ENCODE measurements at regions not wholly inside any gene's neighbourhood (a gene's known extent, or its start where the extent isn't known, plus 50 kb on each side); places are given as distances from the start of the nearest gene placed in this dataset.

DNA sequence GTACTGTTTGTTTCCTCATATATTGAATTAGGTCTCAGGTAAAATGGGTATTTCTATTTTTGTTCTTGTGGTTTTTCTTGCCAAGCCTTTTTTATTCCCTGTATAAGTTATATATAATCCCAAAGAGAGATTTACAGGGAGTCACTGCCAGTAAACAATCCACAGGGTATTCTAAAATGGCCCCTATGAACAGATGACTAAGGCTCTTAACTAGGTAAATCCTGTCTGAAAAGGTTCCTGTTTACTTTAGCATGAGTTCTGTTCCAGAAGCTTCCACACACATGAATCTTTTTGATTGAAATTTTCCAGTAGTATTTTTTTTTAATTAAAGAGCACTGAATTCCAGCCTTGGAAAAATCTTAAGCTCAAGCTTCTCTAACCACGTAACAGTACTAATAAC, 552.8 kb upstream of the CCDC179 start:
- Mint-ChIP-seq H3K4me1 (no peaks in the 10 kb centered on the region), H3K27ac (no peak overlapping the region), H3K27me3 (ENCODE audit: low read depth, poor library complexity) (no peaks in the 10 kb centered on the region), H3K4me3 (no peak overlapping the region), H3K36me3 (ENCODE audit: low read depth) (no peaks in the 10 kb centered on the region), H3K9me3 (peaks cover 41% of the 10 kb centered on the region)
- TF ChIP-seq, protein P1, sequence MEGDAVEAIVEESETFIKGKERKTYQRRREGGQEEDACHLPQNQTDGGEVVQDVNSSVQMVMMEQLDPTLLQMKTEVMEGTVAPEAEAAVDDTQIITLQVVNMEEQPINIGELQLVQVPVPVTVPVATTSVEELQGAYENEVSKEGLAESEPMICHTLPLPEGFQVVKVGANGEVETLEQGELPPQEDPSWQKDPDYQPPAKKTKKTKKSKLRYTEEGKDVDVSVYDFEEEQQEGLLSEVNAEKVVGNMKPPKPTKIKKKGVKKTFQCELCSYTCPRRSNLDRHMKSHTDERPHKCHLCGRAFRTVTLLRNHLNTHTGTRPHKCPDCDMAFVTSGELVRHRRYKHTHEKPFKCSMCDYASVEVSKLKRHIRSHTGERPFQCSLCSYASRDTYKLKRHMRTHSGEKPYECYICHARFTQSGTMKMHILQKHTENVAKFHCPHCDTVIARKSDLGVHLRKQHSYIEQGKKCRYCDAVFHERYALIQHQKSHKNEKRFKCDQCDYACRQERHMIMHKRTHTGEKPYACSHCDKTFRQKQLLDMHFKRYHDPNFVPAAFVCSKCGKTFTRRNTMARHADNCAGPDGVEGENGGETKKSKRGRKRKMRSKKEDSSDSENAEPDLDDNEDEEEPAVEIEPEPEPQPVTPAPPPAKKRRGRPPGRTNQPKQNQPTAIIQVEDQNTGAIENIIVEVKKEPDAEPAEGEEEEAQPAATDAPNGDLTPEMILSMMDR (IDR thresholded peaks at IDR 0.05), result no peak
- no peak for DNase-seq

DNA sequence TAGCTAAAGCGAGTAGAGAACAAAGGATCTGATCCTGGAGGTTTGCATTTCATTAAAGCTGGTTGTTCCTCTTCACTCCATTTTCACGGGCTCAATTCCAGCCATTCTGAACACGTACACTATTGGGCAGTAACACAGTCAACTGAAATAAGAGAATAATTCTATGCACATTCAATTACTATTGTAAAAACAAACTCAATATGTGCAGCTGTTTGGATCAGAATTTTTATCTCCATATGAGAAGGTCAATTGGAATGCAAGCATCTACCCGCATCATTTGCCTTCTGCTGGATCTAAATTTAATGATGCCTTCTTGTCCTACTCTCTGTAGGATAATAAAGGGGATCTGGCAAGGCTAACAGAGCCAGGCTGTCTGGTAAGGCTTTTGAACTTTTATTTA, 562.8 kb upstream of the CCDC179 start:
- Mint-ChIP-seq H3K4me3 (no peak overlapping the region), H3K36me3 (ENCODE audit: low read depth) (no peaks in the 10 kb centered on the region), H3K4me1 (no peaks in the 10 kb centered on the region), H3K9me3 (no peaks in the 10 kb centered on the region), H3K27ac (no peak overlapping the region), H3K27me3 (ENCODE audit: low read depth, poor library complexity) (no peaks in the 10 kb centered on the region)
- TF ChIP-seq, protein P1 (IDR thresholded peaks at IDR 0.05), result no peak
- no peak for DNase-seq

DNA sequence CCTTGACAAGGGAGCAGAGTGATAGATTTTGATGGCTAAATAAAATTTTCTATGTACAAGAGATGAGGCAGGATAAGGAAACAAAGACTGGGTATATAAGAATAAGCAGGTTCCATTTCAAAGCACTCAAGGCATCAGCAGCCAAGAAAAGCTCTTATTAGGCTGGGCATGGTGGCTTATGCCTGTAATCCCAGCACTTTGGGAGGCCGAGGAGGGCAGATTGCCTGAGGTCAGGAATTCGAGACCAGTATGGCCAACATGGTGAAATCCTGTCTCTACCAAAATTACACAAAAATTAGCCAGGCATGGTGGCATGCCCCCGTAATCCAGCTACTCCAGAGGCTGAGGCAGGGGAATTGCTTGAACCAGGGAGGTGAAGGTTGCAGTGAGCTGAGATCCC, 563.4 kb upstream of the CCDC179 start:
- TF ChIP-seq, protein P1 (IDR thresholded peaks at IDR 0.05), result no peak
- Mint-ChIP-seq H3K36me3 (ENCODE audit: low read depth) (no peaks in the 10 kb centered on the region), H3K9me3 (no peaks in the 10 kb centered on the region), H3K4me3 (no peak overlapping the region), H3K27ac (no peak overlapping the region), H3K4me1 (no peaks in the 10 kb centered on the region), H3K27me3 (ENCODE audit: low read depth, poor library complexity) (no peaks in the 10 kb centered on the region)
- DNase-seq, result no peak

DNA sequence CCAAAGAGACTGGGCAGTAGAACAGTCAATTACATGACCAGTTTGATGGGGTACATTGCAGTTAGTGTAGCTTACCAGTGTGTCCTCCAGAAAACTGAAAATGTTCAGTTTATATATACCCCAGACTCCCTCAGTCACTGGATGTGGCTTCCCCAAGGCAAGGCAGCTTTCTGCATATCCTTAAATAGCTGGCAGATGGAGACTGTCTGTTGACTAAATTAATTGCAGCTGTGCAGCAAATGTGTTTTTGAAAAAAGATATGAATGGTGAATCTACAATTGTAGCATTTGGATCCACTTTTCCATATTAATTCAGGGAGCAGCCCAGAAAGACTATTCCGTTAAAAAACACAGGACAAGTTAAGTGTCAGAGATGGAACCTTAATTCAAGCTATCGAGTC, 565.1 kb upstream of the CCDC179 start:
- TF ChIP-seq, protein P1 (IDR thresholded peaks at IDR 0.05), result no peak
- H3K9me3 Mint-ChIP-seq, result no peaks in the 10 kb centered on the region
- no peaks in the 10 kb centered on the region for H3K27me3 Mint-ChIP-seq (ENCODE audit: low read depth, poor library complexity)
- no peaks in the 10 kb centered on the region for H3K36me3 Mint-ChIP-seq (ENCODE audit: low read depth)
- H3K4me3 Mint-ChIP-seq, result no peak overlapping the region
- no peaks in the 10 kb centered on the region for H3K4me1 Mint-ChIP-seq
- no peak overlapping the region for H3K27ac Mint-ChIP-seq
- no peak for DNase-seq

DNA sequence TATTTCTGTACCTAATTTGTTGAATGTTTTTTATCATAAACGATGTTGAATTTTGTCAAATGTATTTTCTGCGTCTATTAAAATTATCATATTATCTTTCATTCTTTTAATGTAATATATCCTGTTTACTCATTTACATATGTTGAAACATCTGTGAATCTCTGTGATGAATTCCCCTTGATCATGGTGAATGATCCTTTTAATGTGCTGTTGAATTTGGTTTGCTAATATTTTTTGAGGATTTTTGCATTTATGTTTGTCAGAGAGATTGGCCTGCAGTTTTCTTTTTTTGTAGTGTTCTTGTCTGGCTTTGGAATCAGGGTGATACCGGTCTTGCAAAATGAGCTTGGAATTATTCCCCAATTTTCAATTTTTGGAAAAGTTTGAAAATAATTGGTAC, 569.3 kb upstream of the CCDC179 start:
- no peak for DNase-seq
- Mint-ChIP-seq H3K27me3 (ENCODE audit: low read depth, poor library complexity) (no peaks in the 10 kb centered on the region), H3K9me3 (peaks cover 4% of the 10 kb centered on the region), H3K4me3 (no peak overlapping the region), H3K4me1 (no peaks in the 10 kb centered on the region), H3K27ac (no peak overlapping the region), H3K36me3 (ENCODE audit: low read depth) (no peaks in the 10 kb centered on the region)
- TF ChIP-seq, protein P1 (IDR thresholded peaks at IDR 0.05), result no peak

DNA sequence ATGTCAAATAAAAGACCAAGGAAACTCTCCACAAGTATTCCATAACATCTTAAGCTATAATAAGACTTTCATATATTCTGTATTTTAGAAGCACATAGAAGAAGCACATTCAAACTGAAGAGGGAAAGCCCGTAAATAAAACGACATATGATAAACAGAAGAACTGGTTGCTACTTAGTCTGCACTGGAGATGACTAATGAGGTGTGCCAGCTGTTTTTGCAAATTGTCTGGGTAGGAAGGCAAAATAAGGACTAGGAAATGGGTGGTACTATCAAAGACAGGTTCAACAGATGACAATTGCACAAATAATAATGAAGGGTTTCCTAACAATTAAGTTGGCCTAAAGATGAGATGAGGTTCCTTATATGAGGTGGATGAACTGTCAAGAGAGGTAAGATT, 593.2 kb upstream of the CCDC179 start:
- DNase-seq, result no peak
- no peaks in the 10 kb centered on the region for H3K36me3 Mint-ChIP-seq (ENCODE audit: low read depth)
- no peak overlapping the region for H3K4me3 Mint-ChIP-seq
- TF ChIP-seq, protein P1 (IDR thresholded peaks at IDR 0.05), result no peak
- H3K4me1 Mint-ChIP-seq, result no peaks in the 10 kb centered on the region
- peaks cover 5% of the 10 kb centered on the region for H3K9me3 Mint-ChIP-seq
- no peak overlapping the region for H3K27ac Mint-ChIP-seq
- no peaks in the 10 kb centered on the region for H3K27me3 Mint-ChIP-seq (ENCODE audit: low read depth, poor library complexity)
